AG20443 (cell line): ENCODE measurements at regions not wholly inside any gene's neighbourhood (a gene's known extent, or its start where the extent isn't known, plus 50 kb on each side); places are given as distances from the start of the nearest gene placed in this dataset.
"Not testable (repeated sequence)": the region's sequence is repeated elsewhere in the genome, so short reads cannot be mapped to it uniquely, and the experiment has no call there.

Experiments
- DNase-seq: peaks from one replicate; pipeline ENCODE4 v3.0.0; 2012; ENCODE audit warnings: low spot score, mixed read lengths

DNA sequence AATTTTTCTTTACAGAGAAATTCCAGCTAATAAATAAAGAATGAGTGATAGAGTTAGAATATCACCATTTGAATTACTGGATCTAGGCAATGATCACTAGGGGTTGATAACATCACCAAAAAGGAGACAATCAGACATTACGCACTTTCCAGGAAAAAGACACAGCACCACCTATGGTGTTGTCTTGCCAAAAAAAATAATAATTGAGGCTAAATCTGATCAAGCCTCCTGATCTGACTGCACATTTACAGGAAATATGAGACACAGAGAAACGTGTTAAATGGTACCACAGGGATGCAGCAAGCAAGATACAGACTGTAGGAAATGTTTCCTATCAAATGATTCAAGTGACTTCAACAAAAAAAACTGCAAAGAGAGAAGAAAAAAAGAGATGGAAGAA is 92.8 kb downstream of the EOMES start:
- DNase-seq, result no peak

DNA sequence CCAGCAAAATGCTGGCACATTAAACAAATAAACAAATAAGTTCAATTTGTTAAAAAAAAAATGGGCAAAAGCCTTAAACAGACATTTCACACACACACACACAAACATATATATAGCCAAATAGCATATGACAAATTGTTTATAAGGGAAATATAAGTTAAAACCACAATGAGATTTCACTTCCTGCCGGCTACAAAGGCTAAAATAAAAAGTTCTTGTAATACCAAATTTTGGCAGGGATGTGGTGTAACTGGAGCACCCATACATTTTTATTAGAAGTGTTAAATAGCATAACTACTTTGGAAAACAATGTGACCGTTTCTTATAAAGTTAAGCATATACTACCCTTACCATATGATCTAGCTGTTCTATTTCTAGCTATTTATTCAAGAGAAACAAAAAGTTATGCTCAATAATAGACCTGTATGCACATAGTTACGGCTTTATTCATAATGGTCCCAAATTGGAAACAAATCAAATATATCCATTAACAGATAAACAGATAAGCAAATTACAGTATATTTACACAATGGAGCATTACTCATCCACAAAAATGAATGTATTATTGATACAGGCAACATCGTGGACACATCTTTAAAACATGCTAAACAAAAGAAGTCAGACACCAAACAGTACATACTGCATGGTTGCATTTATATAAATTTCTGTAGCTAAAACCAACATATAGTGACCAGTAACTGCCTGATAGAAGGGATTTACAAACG is 93.9 kb downstream of the EOMES start:
- no peak for DNase-seq

DNA sequence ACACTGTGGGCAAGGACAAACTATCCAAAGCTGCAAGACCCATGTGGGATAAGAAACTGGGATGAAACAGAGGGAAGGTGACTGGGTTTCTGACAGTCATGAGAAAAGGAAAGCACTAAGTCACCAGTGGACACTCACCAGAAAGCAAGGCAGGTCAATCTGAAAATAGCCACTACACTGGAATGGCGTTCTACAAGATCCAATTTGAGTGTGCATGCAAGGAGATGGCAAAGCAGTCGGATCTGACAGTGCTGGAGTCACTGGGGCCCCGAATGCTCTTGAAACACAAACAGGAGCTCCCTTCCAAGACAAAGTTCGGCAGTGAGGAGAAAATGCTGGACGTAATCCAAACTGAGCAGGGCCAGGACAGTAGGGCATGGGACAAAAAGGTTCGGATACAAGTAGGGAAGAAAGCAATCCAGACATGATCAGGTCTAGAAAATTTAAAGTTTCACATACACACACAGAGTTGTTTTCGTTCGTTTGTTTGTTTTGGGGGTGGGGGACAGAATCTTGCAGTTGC is 95.5 kb downstream of the EOMES start:
- DNase-seq, result no peak

DNA sequence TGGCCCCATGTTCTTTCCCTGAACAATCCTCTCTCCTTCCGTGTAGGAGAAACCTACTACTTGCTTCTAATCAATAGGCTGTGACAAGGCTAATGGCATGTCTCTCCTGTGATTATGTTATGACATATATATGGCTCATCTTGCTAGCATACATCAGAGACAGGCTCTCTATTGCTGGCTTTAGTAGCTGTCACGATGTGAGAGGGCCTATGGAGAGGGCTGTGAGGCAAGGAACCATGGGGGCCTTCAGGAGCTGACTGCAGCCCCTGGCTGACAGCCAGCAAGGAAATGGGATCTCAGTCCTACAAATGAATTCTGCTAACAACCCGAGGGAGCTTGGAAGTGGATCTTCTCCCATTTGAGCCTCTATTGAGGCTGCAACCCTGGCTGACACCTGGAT is 96.3 kb downstream of the EOMES start:
- no peak for DNase-seq

DNA sequence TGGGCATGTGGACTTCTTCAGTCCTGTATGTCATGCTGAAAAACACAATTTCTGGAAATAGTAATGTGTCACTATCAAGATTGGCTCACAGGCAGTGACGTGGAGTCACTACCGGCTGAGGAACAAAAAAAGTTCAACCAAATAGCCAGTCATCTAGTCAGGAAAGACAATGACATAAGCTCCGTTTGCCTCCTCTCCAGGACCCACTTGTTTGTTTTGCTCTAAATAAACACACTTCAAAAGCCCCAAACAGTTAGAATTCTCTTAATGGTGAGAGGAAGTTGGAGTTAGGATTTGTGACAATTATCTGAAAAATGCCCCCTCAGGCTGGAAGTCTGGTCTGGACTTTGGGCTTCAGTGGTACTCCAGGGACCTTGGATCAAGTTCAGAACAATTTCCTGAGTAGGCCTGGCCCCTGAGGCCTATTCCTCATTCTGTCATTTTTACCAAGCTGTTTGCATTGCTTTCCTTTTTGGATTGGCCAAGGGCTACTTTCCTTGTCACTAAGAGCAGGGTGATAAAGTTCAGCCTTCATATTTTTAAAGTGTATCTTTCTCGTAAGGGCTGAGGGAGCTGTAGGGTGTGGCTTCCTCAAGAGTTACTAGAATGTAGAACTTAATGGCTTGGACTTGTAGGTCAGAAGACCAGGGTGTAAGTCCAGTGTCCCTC is 98.9 kb downstream of the EOMES start:
- DNase-seq, result peak; percentile 57

GRCh38 chr3:27617552-27617951 is 104.6 kb downstream of the EOMES start:
- DNase-seq, result no peak

DNA sequence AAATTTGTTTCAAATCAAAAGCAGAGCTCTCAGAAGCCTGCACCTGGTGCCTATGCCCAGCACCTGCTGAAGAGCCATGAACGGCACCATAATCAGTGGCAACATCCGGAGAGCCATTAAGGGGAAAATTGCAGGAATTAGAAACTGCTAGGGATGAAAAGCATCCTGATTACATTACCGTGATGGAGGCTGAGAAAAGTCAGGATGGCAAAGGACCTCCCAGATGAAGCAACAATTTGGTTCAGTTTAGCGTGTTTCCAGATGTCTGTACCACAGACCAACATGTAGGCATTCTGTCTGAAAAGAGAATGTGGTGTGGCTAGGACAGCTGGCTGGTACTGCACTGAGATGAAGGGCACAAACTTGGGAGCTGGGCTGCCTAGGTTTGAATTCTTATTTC is 106.1 kb downstream of the EOMES start:
- no peak for DNase-seq

DNA sequence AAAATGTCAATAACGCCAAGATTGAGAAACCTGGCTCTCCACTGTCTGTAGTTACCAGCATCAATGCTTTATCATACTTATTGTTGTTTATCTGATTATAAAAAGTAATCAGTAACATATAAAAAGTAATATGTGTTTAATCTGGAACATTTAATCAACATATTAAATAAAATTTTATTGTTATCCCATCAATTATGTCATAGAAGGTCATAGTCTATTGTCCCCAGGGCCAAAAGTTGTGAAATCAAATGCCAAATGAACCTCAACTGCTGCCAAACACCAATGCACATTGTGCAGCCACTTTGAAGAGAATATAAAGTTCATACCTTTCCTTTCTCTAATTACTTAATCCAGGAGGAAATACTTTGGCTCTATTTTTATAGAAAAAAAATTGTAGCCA is 106.6 kb downstream of the EOMES start:
- no peak for DNase-seq

- DNase-seq, result no peak
Measured at GRCh38 chr3:27614592-27614991, 107.5 kb downstream of the EOMES start.

GRCh38 chr3:27613846-27614500 is 108.2 kb downstream of the EOMES start:
- DNase-seq, result peak; percentile 43

DNA sequence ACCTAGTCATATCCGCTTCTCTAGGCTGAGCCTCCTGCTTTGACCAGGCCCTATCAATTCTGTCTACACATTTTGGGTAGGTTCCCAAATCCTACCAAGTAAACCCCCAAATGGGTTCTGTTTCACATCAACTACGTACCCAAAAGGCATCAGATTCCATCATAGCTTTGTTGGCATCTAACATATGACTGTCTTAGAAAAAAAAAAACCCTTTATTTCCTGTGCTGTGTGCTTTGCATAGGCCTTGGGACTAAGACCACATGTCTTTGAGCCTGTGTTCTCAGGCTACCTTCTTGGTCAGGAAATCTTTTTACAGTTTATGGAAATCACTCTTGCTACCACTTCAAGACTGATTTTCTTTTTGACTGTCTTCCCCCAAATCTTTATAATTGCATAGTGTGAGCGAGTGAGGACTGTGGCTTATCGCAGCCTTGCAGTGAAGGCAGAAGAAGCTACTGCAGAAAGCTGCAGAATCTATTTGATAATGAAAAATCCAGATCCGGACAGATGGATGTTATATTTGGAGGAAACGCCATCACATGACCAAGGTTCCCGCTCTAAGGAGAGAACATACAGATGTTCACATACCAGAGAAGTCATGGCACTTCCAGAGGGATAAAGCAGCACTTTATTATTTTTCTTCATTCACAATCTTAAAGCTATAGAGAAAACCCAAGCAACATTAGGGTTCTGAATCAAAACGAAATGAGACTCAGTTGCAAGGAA is 111.2 kb downstream of the EOMES start:
- DNase-seq, result no peak

DNA sequence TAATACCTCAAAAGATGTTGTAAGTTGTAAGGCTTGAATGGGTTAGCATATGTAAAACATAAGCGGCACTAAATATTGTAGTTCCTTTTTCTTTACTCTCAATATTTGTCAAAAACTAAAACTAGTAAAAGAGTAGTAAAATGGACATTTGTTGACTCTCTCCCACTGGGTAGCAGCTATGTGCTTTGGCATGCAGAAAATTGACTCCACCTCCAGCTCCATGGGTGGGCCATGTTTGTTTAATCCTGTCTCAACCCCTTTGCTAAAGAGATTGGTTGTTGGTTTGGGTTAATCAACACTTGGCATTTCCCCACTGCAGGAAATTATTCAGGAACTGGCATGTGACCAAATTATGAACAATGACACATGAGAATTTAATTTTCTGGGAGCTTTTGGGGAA is 114.8 kb downstream of the EOMES start:
- DNase-seq, result peak; percentile 43

- DNase-seq, result no peak
Measured at GRCh38 chr3:27606537-27606936, 115.6 kb downstream of the EOMES start.

GRCh38 chr3:27601311-27601710 is 117.1 kb upstream of the SLC4A7 start:
- DNase-seq, result not testable (repeated sequence)

- DNase-seq, result not testable (repeated sequence)
Measured at GRCh38 chr3:27599741-27600140, 115.6 kb upstream of the SLC4A7 start.

GRCh38 chr3:27596921-27597320 is 112.7 kb upstream of the SLC4A7 start:
- DNase-seq, result peak; percentile 48

DNA sequence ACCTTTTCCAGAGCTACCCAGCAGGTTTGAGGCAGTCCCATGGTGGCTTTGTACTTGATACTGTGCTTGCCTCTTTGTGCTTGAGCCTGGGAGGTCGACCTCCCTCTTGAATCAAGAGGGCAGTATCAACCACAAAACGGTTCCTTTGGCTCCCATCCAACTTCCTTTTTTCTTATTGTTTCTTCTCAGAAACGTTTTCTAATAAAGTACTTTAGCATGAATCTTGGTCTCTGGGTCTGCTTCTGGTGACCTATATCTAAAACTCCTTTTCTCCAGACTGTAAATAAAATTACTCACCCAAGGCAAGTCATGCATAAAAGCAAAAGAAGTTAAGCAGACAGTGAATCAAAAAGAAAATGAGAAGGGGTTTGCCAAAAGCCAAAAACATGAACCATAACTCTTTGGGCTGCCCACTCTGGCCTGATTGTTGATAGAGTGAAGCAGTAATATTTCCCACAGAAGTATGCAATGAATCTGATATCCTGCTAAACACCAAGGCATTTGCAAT is 112.2 kb upstream of the SLC4A7 start:
- no peak for DNase-seq

DNA sequence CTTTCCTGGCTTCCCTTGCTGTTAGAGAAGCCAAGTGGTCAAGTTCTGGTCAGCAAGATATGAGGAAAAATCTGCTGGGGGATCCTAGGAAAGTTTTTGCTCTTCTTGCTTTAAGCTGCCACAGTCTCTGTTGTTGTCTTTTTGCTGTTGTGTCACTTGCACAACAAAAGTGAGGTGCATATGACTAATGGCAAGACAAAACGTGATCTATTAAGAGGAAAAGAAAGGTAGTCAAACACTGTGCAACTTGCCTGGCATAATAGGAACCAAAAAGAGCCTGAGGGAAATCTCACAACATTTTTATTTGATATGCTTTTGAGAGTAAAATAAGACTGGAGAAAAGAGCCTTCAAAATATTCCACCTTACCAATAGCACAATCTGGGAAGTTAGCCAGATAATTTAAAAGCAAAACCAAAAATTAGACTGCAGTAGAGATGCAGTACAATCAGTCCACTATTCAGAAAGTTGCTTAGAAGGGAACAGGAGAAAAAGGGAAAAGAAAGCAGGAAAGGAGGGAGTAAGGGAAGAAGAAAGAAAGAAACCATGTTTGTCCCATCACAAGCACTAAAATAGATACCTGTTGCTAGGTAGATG is 110.0 kb upstream of the SLC4A7 start:
- DNase-seq, result no peak

- no peak for DNase-seq
Measured at GRCh38 chr3:27593173-27593572, 109.0 kb upstream of the SLC4A7 start.

- DNase-seq, result no peak
Measured at GRCh38 chr3:27591312-27592210, 107.4 kb upstream of the SLC4A7 start.
